H9 (cell line): ENCODE measurements at regions not wholly inside any gene's neighbourhood (a gene's known extent, or its start where the extent isn't known, plus 50 kb on each side); places are given as distances from the start of the nearest gene placed in this dataset.

ENCODE experiments used
- DNase-seq: peaks from one replicate; pipeline ENCODE4 v3.0.0-alpha.2; 2017
- H2AFZ ChIP-seq: one replicate; pipeline ENCODE4 v1.6.1; 2013; ENCODE audit warnings: mild to moderate bottlenecking, low read length, control low read depth, moderate library complexity
- H2AK5ac ChIP-seq: 2 replicates; pipeline ENCODE4 v1.6.1; 2013; ENCODE audit warnings: low read length, control low read depth, mixed read lengths; ENCODE audit not compliant: insufficient read length
- H2BK120ac ChIP-seq: one replicate; pipeline ENCODE4 v1.6.1; 2013; ENCODE audit warnings: low read depth, mild to moderate bottlenecking, low read length, control low read depth, inconsistent platforms; ENCODE audit not compliant: poor library complexity, severe bottlenecking
- H2BK12ac ChIP-seq: 2 replicates; pipeline ENCODE4 v1.6.1; 2013; ENCODE audit warnings: low read length, control low read depth, mixed read lengths, low read depth; ENCODE audit not compliant: insufficient read length
- H2BK15ac ChIP-seq: 2 replicates; pipeline ENCODE4 v1.6.1; 2013; ENCODE audit warnings: low read depth, low read length, control low read depth
- H2BK20ac ChIP-seq: one replicate; pipeline ENCODE4 v1.6.1; 2013; ENCODE audit warnings: low read depth, mild to moderate bottlenecking, low read length, control low read depth, inconsistent platforms; ENCODE audit not compliant: poor library complexity, severe bottlenecking
- H2BK5ac ChIP-seq: 2 replicates; pipeline ENCODE4 v1.6.1; 2013; ENCODE audit warnings: low read length, control low read depth, mixed read lengths; ENCODE audit not compliant: insufficient read length
- H3K14ac ChIP-seq: 2 replicates; pipeline ENCODE4 v1.6.1; 2013; ENCODE audit warnings: low read length, control low read depth; ENCODE audit not compliant: insufficient read depth
- H3K18ac ChIP-seq: 2 replicates; pipeline ENCODE4 v1.6.1; 2013; ENCODE audit warnings: low read depth, mild to moderate bottlenecking, mixed read lengths, low read length, control low read depth; ENCODE audit not compliant: insufficient read length
- H3K23ac ChIP-seq: 2 replicates; pipeline ENCODE4 v1.6.1; 2013; ENCODE audit warnings: low read length, control low read depth, mixed read lengths, low read depth; ENCODE audit not compliant: insufficient read length
- H3K23me2 ChIP-seq: 2 replicates; pipeline ENCODE4 v1.6.1; 2013; ENCODE audit warnings: low read depth, mild to moderate bottlenecking, mixed read lengths, low read length, control low read depth; ENCODE audit not compliant: insufficient read length, poor library complexity, severe bottlenecking
- H3K27ac ChIP-seq: 2 replicates; pipeline ENCODE4 v1.5.1; 2013; ENCODE audit warnings: low read length, control low read depth, mixed read lengths, low read depth; ENCODE audit not compliant: insufficient read length
- H3K27me3 ChIP-seq: 2 replicates; pipeline ENCODE4 v1.6.1; 2013; ENCODE audit warnings: low read length, control low read depth, inconsistent platforms; ENCODE audit not compliant: insufficient read depth
- H3K4ac ChIP-seq: 2 replicates; pipeline ENCODE4 v1.6.1; 2013; ENCODE audit warnings: low read depth, mild to moderate bottlenecking, control low read depth, inconsistent platforms, low read length, moderate library complexity
- H3K4me1 ChIP-seq: 2 replicates; pipeline ENCODE4 v1.6.1; 2013; ENCODE audit warnings: low read length, control low read depth, inconsistent platforms; ENCODE audit not compliant: insufficient read depth
- H3K4me2 ChIP-seq: 2 replicates; pipeline ENCODE4 v1.6.1; 2013; ENCODE audit warnings: low read length, control low read depth, mixed read lengths; ENCODE audit not compliant: insufficient read length, insufficient read depth
- H3K56ac ChIP-seq: 2 replicates; pipeline ENCODE4 v1.6.1; 2013; ENCODE audit warnings: low read depth, mild to moderate bottlenecking, mixed read lengths, low read length, control low read depth; ENCODE audit not compliant: insufficient read length
- H3K79me1 ChIP-seq: 2 replicates; pipeline ENCODE4 v1.6.1; 2013; ENCODE audit warnings: low read depth, mild to moderate bottlenecking, moderate library complexity, low read length, control low read depth, inconsistent platforms; ENCODE audit not compliant: insufficient read depth, poor library complexity, severe bottlenecking
- H3K79me2 ChIP-seq: 2 replicates; pipeline ENCODE4 v1.6.1; 2013; ENCODE audit warnings: low read length, control low read depth, inconsistent platforms; ENCODE audit not compliant: insufficient read depth
- H3K9ac ChIP-seq: 2 replicates; pipeline ENCODE4 v1.6.1; 2013; ENCODE audit warnings: low read length, control low read depth, mixed read lengths; ENCODE audit not compliant: insufficient read length; ENCODE audit errors: extremely low read depth
- H3K9me3 ChIP-seq: one replicate; pipeline ENCODE4 v1.6.1; 2013; ENCODE audit warnings: low read depth, low read length, inconsistent platforms; ENCODE audit not compliant: control insufficient read depth
- H3T11ph ChIP-seq: one replicate; pipeline ENCODE4 v1.6.1; 2013; ENCODE audit warnings: mild to moderate bottlenecking, low read length, control low read depth, inconsistent platforms
- H4K20me1 ChIP-seq: one replicate; pipeline ENCODE4 v1.6.1; 2013; ENCODE audit not compliant: control insufficient read depth, insufficient read length, insufficient read depth
- H4K5ac ChIP-seq: 2 replicates; pipeline ENCODE4 v1.6.1; 2013; ENCODE audit warnings: low read depth, mild to moderate bottlenecking, mixed read lengths, low read length, control low read depth; ENCODE audit not compliant: insufficient read length
- H4K8ac ChIP-seq: replicated peaks from 2 replicates; pipeline ENCODE4 v1.6.1; 2013; ENCODE audit warnings: low read length, control low read depth, mixed read lengths, low read depth; ENCODE audit not compliant: insufficient read length
- H4K91ac ChIP-seq: 2 replicates; pipeline ENCODE4 v1.6.1; 2013; ENCODE audit warnings: low read depth, mild to moderate bottlenecking, moderate library complexity, mixed read lengths, low read length, control low read depth; ENCODE audit not compliant: insufficient read length
- H3K27ac Mint-ChIP-seq, 3 experiments: 2 replicates in 2 of 3; 3 replicates in 1 of 3; pipeline ENCODE4 v1.8.0; 2020 to 2021; ENCODE audit warnings: mixed read lengths in 3 of 3, mild to moderate bottlenecking in 1 of 3, moderate library complexity in 1 of 3
- H3K27me3 Mint-ChIP-seq: 2 replicates; pipeline ENCODE4 v1.8.0; 2021; ENCODE audit warnings: low read depth, mild to moderate bottlenecking, moderate library complexity, mixed read lengths
- H3K36me3 Mint-ChIP-seq, 3 experiments: 2 replicates in 2 of 3; 3 replicates in 1 of 3; pipeline ENCODE4 v1.8.0; 2020 to 2021; ENCODE audit warnings: low read depth in 3 of 3, mixed read lengths in 3 of 3; ENCODE audit not compliant: insufficient read depth in 1 of 3
- H3K4me1 Mint-ChIP-seq, 2 experiments: 2 replicates each; pipeline ENCODE4 v1.8.0; 2020; ENCODE audit warnings: mixed read lengths in 2 of 2
- H3K4me3 Mint-ChIP-seq, 2 experiments: 2 replicates in 1 of 2; 3 replicates in 1 of 2; pipeline ENCODE4 v1.8.0; 2020 to 2021; ENCODE audit warnings: mild to moderate bottlenecking in 2 of 2, mixed read lengths in 2 of 2, moderate library complexity in 1 of 2
- H3K9me3 Mint-ChIP-seq, 2 experiments: 2 replicates in 1 of 2; 3 replicates in 1 of 2; pipeline ENCODE4 v1.8.0; 2020; ENCODE audit warnings: mild to moderate bottlenecking in 2 of 2, mixed read lengths in 2 of 2, moderate library complexity in 1 of 2
- CTCF ChIP-seq: fragments of 200-600 bp; sonication (generic); conservative IDR thresholded peaks from 3 replicates; pipeline ENCODE4 v1.8.0; 2021; ENCODE audit warnings: antibody characterized with exemption, mild to moderate bottlenecking
- WGBS: extraction: QIAGEN DNeasy Blood & Tissue Kit; methylation state at CpG from one replicate; pipeline ENCODE4 v1.1.7; 2013; ENCODE audit warnings: missing lambda C conversion rate, low lambda C conversion rate, mixed read lengths; ENCODE audit not compliant: insufficient read length; ENCODE audit errors: extremely low coverage; 5-methylcytosine and 5-hydroxymethylcytosine counted together

- Histone ChIP-seq H4K91ac (no peak overlapping the region), H2BK20ac (no peak overlapping the region), H3K23ac (no peak overlapping the region), H3K14ac (no peak overlapping the region), H2BK5ac (no peak overlapping the region), H3K56ac (no peak overlapping the region), H4K8ac (no peak overlapping the region), H2AFZ (no peak overlapping the region), H3K9me3 (no peaks in the 10 kb centered on the region), H3K4me2 (no peak overlapping the region), H3K79me1 (no peaks in the 10 kb centered on the region), H4K5ac (no peak overlapping the region), H3K27me3 (no peaks in the 10 kb centered on the region), H4K20me1 (no peaks in the 10 kb centered on the region), H3K4ac (no peak overlapping the region), H3K79me2 (no peaks in the 10 kb centered on the region), H3K4me1 (no peaks in the 10 kb centered on the region), H3K18ac (no peak overlapping the region), H3K23me2 (no peaks in the 10 kb centered on the region), H3T11ph (no peak overlapping the region), H3K27ac (no peak overlapping the region), H2AK5ac (no peak overlapping the region), H2BK15ac (no peak overlapping the region), H2BK12ac (no peak overlapping the region), H3K9ac (no peak overlapping the region), H2BK120ac (no peak overlapping the region)
- Mint-ChIP-seq H3K27me3 (no peaks in the 10 kb centered on the region), H3K9me3 (no peaks in the 10 kb centered on the region), H3K36me3 (no peaks in the 10 kb centered on the region), H3K4me3 (no peak overlapping the region), H3K27ac (no peak overlapping the region), H3K4me1 (peaks cover 10% of the 10 kb centered on the region in 2 experiments)
- DNase-seq: no peak
- WGBS: no CpG with 5 or more reads among the region's 5 CpGs
- no peak for TF ChIP-seq CTCF
Observed at GRCh38 chr5:36526537-36526936, 79.9 kb upstream of the SLC1A3 start.
